ENCODE measurements at regions not wholly inside any gene's neighbourhood (a gene's known extent, or its start where the extent isn't known, plus 50 kb on each side); places are given as distances from the start of the nearest gene placed in this dataset.

- no peak for TF ChIP-seq CTCF (IDR thresholded peaks at IDR 0.05)
- TF ChIP-seq POLR2A (IDR thresholded peaks at IDR 0.05), result no peak
- TF ChIP-seq POLR2AphosphoS5 (IDR thresholded peaks at IDR 0.05), result no peak
These were observed 319.1 kb upstream of the RGS6 start for GRCh38 chr14:71613168-71613567.
